ENCODE measurements at regions not wholly inside any gene's neighbourhood (a gene's known extent, or its start where the extent isn't known, plus 50 kb on each side); places are given as distances from the start of the nearest gene placed in this dataset.
A peak's percentile ranks its signal among the peaks of the same experiment; 100 is the strongest.

DNA sequence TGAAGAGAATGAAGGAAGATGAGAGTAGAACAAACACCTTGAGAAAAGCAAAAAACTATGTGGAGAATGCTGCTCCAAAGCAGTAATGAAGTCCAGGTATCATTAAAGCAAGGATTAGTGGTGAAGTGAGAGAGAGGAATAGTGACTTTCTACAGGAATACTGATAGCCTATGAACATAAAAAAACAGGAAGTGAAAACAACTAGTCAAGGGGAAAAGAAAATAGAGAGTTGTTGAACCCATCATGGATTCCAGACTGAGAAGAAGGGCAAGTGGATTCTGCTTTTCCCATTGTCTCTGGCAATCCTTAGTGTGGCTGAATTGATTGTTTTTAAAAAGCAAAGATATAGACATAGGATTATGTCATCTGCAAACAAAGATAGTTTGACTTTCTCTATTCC, 119.9 kb upstream of the LHX8 start:
- TF ChIP-seq SPI1 (IDR thresholded peaks at IDR 0.05; ENCODE audit: borderline replicate concordance, insufficient read depth, low read depth, low read length) (peak; percentile 38; the same call in 1 of the 2 replicates), ZNF217 (IDR thresholded peaks at IDR 0.05) (no peak)
- Histone ChIP-seq H3K79me2 (ENCODE audit: control insufficient read depth, insufficient read depth, low read length) (no peaks in the 10 kb centered on the region), H3K27ac (ENCODE audit: control insufficient read depth, insufficient read depth) (no peak overlapping the region), H3K4me1 (ENCODE audit: control insufficient read depth, insufficient read depth, low read length) (no peaks in the 10 kb centered on the region), H3K9me3 (replicated peaks; ENCODE audit: control insufficient read depth, insufficient read depth, low read length) (no peaks in the 10 kb centered on the region), H3K36me3 (ENCODE audit: control insufficient read depth in 2 of 2, insufficient read depth in 2 of 2, low read length in 1 of 2) (no peaks in the 10 kb centered on the region), H3K4me2 (ENCODE audit: control insufficient read depth, insufficient read depth) (no peak overlapping the region), H3K9ac (ENCODE audit: control insufficient read depth, insufficient read depth, low read length) (no peak overlapping the region), H3K4me3 (no peak overlapping the region), H4K20me1 (ENCODE audit: control insufficient read depth, insufficient read depth) (no peaks in the 10 kb centered on the region), H3K27me3 (replicated peaks in 1 of 2; ENCODE audit: control insufficient read depth in 2 of 2, insufficient read depth in 2 of 2, low read length in 1 of 2) (no peaks in the 10 kb centered on the region), H2AFZ (ENCODE audit: control insufficient read depth, low read depth, low read length) (no peak overlapping the region)
- RAD21 ChIA-PET (ENCODE audit: unreplicated experiment), result no interaction called here
- intact Hi-C loops (cut with micrococcal nuclease; ENCODE audit: unreplicated experiment), result no loop called here
- POLR2A ChIA-PET, result no interaction called here
- FAIRE-seq, result no peak
- no peak for DNase-seq (ENCODE audit: low read depth, low spot score)
- BruUV-seq (replicated peaks), result no TSS peak
- ATAC-seq, result no peak
- in situ Hi-C loops (cut with MboI), result no loop called here
- CTCF ChIA-PET, result no interaction called here
- SMC1A ChIA-PET (ENCODE audit: uncharacterized antibody, unreplicated experiment), result no interaction called here

DNA sequence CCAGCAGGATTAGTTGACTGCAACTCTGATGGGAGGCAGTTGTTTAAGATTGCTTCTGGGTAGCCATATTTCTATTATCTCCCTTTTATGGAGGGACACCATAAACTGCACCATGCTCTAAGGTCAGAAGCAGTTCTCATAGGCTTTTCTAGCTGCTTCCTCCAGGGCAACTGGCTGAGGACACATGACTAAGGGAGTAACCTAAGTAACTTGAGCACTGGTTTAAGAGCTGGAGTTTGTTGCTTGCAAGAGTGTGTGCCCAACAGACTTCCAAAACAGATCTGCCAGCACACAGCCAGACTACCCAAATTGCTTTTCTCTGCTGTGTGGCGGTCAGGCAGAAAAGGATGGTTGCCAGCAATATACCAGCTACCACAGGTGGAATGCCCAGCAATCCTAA, 111.2 kb upstream of the LHX8 start:
- no peak overlapping the region for H3K4me3 ChIP-seq
- RAD21 ChIA-PET (ENCODE audit: unreplicated experiment), result no interaction called here
- no peak overlapping the region for H2AFZ ChIP-seq (ENCODE audit: control insufficient read depth, low read depth, low read length)
- no peaks in the 10 kb centered on the region for H3K4me1 ChIP-seq (ENCODE audit: control insufficient read depth, insufficient read depth, low read length)
- H3K9ac ChIP-seq (ENCODE audit: control insufficient read depth, insufficient read depth, low read length), result no peak overlapping the region
- SMC1A ChIA-PET (ENCODE audit: uncharacterized antibody, unreplicated experiment), result interaction anchor here (0.8 kb wide), 1 partner anchor 247 kb away, joined by 3 read pairs; no protein-coding TSS in a partner anchor
- WGBS (ENCODE audit: insufficient coverage, insufficient replicate concordance, low lambda C conversion rate, missing lambda C conversion rate), result 5% methylated on average over 1 of the region's 1 CpG
- no peaks in the 10 kb centered on the region for H3K79me2 ChIP-seq (ENCODE audit: control insufficient read depth, insufficient read depth, low read length)
- H3K27ac ChIP-seq (ENCODE audit: control insufficient read depth, insufficient read depth), result no peak overlapping the region
- CTCF ChIA-PET, result interaction anchor here (1.2 kb wide), 1 partner anchor 254 kb away, joined by 3 read pairs; no protein-coding TSS in a partner anchor
- H3K27me3 ChIP-seq (replicated peaks in 1 of 2; ENCODE audit: control insufficient read depth in 2 of 2, insufficient read depth in 2 of 2, low read length in 1 of 2), result no peaks in the 10 kb centered on the region
- no peak for FAIRE-seq
- intact Hi-C loops (cut with micrococcal nuclease; ENCODE audit: unreplicated experiment), result loop anchor here (10.0 kb wide), 1 partner anchor 248 kb away; no protein-coding TSS in a partner anchor
- TF ChIP-seq SIN3A (IDR thresholded peaks at IDR 0.05; ENCODE audit: low read depth, low read length) (no peak), BCL11A (IDR thresholded peaks at IDR 0.05; ENCODE audit: low read depth, low read length) (no peak), PAX8 (IDR thresholded peaks at IDR 0.05) (no peak), ATF2 (IDR thresholded peaks at IDR 0.05; ENCODE audit: low read length) (no peak), ZNF622 (IDR thresholded peaks at IDR 0.05) (no peak), FOXM1 (IDR thresholded peaks at IDR 0.05; ENCODE audit: low read depth, low read length) (no peak)
- ATAC-seq, result no peak
- in situ Hi-C loops (cut with MboI), result no loop called here
- no peak for DNase-seq (ENCODE audit: low read depth, low spot score)
- H4K20me1 ChIP-seq (ENCODE audit: control insufficient read depth, insufficient read depth), result no peaks in the 10 kb centered on the region
- H3K36me3 ChIP-seq (ENCODE audit: control insufficient read depth in 2 of 2, insufficient read depth in 2 of 2, low read length in 1 of 2), result no peaks in the 10 kb centered on the region
- BruUV-seq (replicated peaks), result no TSS peak
- no peaks in the 10 kb centered on the region for H3K9me3 ChIP-seq (replicated peaks; ENCODE audit: control insufficient read depth, insufficient read depth, low read length)
- no peak overlapping the region for H3K4me2 ChIP-seq (ENCODE audit: control insufficient read depth, insufficient read depth)
- POLR2A ChIA-PET, result no interaction called here

Data from GM12878 (cell line).